Osteocyte (in vitro differentiated cells): ENCODE measurements at regions not wholly inside any gene's neighbourhood (a gene's known extent, or its start where the extent isn't known, plus 50 kb on each side); places are given as distances from the start of the nearest gene placed in this dataset.

Experiments
- DNase-seq: peaks from one replicate; pipeline ENCODE4 v3.0.0; 2021; ENCODE audit warnings: mixed read lengths; ENCODE audit not compliant: unreplicated experiment; ENCODE audit errors: extremely low spot score
- H3K27ac Mint-ChIP-seq: one replicate; pipeline ENCODE4 v1.8.0; 2021; ENCODE audit warnings: mild to moderate bottlenecking, mixed read lengths; ENCODE audit not compliant: unreplicated experiment
- H3K27me3 Mint-ChIP-seq: one replicate; pipeline ENCODE4 v1.8.0; 2021; ENCODE audit warnings: mixed read lengths; ENCODE audit not compliant: unreplicated experiment
- H3K36me3 Mint-ChIP-seq: one replicate; pipeline ENCODE4 v1.8.0; 2021; ENCODE audit warnings: mixed read lengths; ENCODE audit not compliant: unreplicated experiment
- H3K4me1 Mint-ChIP-seq: one replicate; pipeline ENCODE4 v1.8.0; 2021; ENCODE audit warnings: mixed read lengths; ENCODE audit not compliant: unreplicated experiment
- H3K4me3 Mint-ChIP-seq: one replicate; pipeline ENCODE4 v1.8.0; 2021; ENCODE audit warnings: mild to moderate bottlenecking, moderate library complexity, mixed read lengths; ENCODE audit not compliant: unreplicated experiment
- H3K9me3 Mint-ChIP-seq: one replicate; pipeline ENCODE4 v1.8.0; 2021; ENCODE audit warnings: mixed read lengths; ENCODE audit not compliant: unreplicated experiment
- CTCF ChIP-seq: fragments of 200-600 bp; sonication (generic); IDR thresholded peaks from 2 replicates; pipeline ENCODE4 v1.5.0; 2021; ENCODE audit warnings: antibody characterized with exemption, mild to moderate bottlenecking, moderate library complexity

- Mint-ChIP-seq H3K4me1 (no peaks in the 10 kb centered on the region), H3K27ac (no peak overlapping the region), H3K4me3 (no peak overlapping the region), H3K27me3 (no peaks in the 10 kb centered on the region), H3K9me3 (no peaks in the 10 kb centered on the region), H3K36me3 (no peaks in the 10 kb centered on the region)
- DNase-seq, result no peak
- no peak for TF ChIP-seq CTCF
These were observed 187.0 kb downstream of the FBXO8 start for GRCh38 chr4:174096456-174096855.

DNA sequence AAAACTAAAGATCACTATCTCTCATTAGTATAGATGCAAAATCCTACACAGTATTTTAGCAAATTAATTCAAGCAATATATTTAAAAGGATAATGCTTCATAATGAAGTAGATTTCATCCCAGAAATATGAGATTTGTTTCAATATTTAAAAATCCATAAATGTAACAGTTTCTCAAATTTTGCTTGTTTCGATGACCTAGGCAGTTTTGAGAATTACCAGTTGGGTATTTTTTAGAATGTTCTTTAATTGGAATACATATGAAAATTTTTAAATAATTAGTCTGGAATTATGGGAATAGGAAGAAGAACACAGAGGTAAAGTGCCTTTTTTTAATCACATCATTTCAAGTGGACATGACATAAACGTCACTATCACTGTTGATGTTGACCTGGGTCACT, 192.3 kb downstream of the FBXO8 start:
- H3K27me3 Mint-ChIP-seq, result peaks cover 3% of the 10 kb centered on the region
- H3K36me3 Mint-ChIP-seq, result no peaks in the 10 kb centered on the region
- no peaks in the 10 kb centered on the region for H3K4me1 Mint-ChIP-seq
- no peak overlapping the region for H3K27ac Mint-ChIP-seq
- H3K4me3 Mint-ChIP-seq, result no peak overlapping the region
- DNase-seq, result no peak
- no peaks in the 10 kb centered on the region for H3K9me3 Mint-ChIP-seq
- TF ChIP-seq CTCF, result no peak

DNA sequence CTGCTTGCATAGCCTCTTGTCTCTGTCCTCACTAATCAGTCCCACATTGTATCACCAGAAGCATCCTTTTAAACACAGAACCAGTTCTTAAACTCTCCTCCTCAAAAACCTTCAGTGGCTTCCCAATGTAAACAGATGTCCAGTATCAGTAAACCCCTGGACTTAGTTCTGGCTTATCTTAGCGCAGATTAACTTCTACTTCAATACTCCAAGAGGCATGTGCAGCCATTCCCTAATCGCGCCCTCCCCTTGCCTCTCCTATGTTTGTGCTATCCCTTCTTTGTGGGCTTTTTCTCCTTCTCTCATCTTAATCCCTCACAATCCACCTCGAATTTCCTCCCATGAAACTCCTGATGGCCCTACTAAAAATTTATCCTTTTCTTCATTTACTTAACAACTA, 193.8 kb downstream of the FBXO8 start:
- Mint-ChIP-seq H3K9me3 (no peaks in the 10 kb centered on the region), H3K4me1 (no peaks in the 10 kb centered on the region), H3K36me3 (no peaks in the 10 kb centered on the region), H3K4me3 (no peak overlapping the region), H3K27me3 (peaks cover 3% of the 10 kb centered on the region), H3K27ac (no peak overlapping the region)
- no peak for TF ChIP-seq CTCF
- DNase-seq, result no peak

- no peak overlapping the region for H3K4me3 Mint-ChIP-seq
- H3K27me3 Mint-ChIP-seq, result peaks cover 3% of the 10 kb centered on the region
- no peaks in the 10 kb centered on the region for H3K36me3 Mint-ChIP-seq
- DNase-seq, result no peak
- no peaks in the 10 kb centered on the region for H3K4me1 Mint-ChIP-seq
- H3K9me3 Mint-ChIP-seq, result no peaks in the 10 kb centered on the region
- no peak overlapping the region for H3K27ac Mint-ChIP-seq
- no peak for TF ChIP-seq CTCF
These were observed 194.7 kb downstream of the FBXO8 start for GRCh38 chr4:174088795-174089194.

GRCh38 chr4:174086829-174087799, 196.4 kb downstream of the FBXO8 start:
- DNase-seq, result no peak
- Mint-ChIP-seq H3K27ac (no peak overlapping the region), H3K4me3 (no peak overlapping the region)

More at GRCh38 chr4:174086829-174087799, 196.4 kb downstream of the FBXO8 start:
- H3K27me3 Mint-ChIP-seq, result peaks cover 3% of the 10 kb centered on the region
- no peaks in the 10 kb centered on the region for H3K36me3 Mint-ChIP-seq
- H3K9me3 Mint-ChIP-seq, result no peaks in the 10 kb centered on the region
- H3K4me1 Mint-ChIP-seq, result no peaks in the 10 kb centered on the region
- no peak for TF ChIP-seq CTCF
